PC-9 (cell line): ENCODE measurements at regions not wholly inside any gene's neighbourhood (a gene's known extent, or its start where the extent isn't known, plus 50 kb on each side); places are given as distances from the start of the nearest gene placed in this dataset.
A peak's percentile ranks its signal among the peaks of the same experiment; 100 is the strongest.

Experiments
- BruUV-seq: library from RNA; stranded (reverse); fragments of 400-500 nt; replicated peaks from 2 replicates; lab custom pipeline; 2021; lab: Mats Ljungman, UMichigan
- CTCF ChIA-PET: fragments of 300-600 bp; sonication (Branson Sonifier 250); formaldehyde crosslinking; loops from one replicate; lab custom pipeline; 2022; ENCODE audit warnings: antibody characterized with exemption; lab: Charles Lee
- POLR2A ChIA-PET: fragments of 300-600 bp; sonication (Branson Sonifier 250); formaldehyde crosslinking; loops from one replicate; lab custom pipeline; 2022; ENCODE audit warnings: antibody characterized with exemption; ENCODE audit not compliant: unreplicated experiment; lab: Charles Lee
- DNase-seq, 2 experiments: peaks; one replicate each; pipeline versions ENCODE4 v3.0.0 to v3.0.0-alpha.2; 2015 to 2022; ENCODE audit warnings: mixed read lengths in 1 of 2
- H2AFZ ChIP-seq: fragments of 200-600 bp; sonication (generic); 2 replicates; pipeline ENCODE4 v1.8.1; 2017; ENCODE audit warnings: antibody characterized with exemption
- H3F3A ChIP-seq: fragments of 200-600 bp; sonication (generic); 2 replicates; pipeline ENCODE4 v1.8.1; 2017; ENCODE audit warnings: antibody characterized with exemption, mild to moderate bottlenecking, low read depth; ENCODE audit not compliant: insufficient read depth
- H3K27ac ChIP-seq: fragments of 200-600 bp; sonication (generic); 2 replicates; pipeline ENCODE4 v1.6.1; 2016; ENCODE audit warnings: mixed run types
- H3K27me3 ChIP-seq: fragments of 200-600 bp; sonication (generic); 2 replicates; pipeline ENCODE4 v1.6.1; 2016; ENCODE audit warnings: low read depth, mixed run types; ENCODE audit not compliant: insufficient read depth
- H3K36me3 ChIP-seq: fragments of 200-600 bp; sonication (generic); 2 replicates; pipeline ENCODE4 v1.6.1; 2016; ENCODE audit warnings: low read depth, mixed run types
- H3K4me1 ChIP-seq: fragments of 200-600 bp; sonication (generic); replicated peaks from 2 replicates; pipeline ENCODE4 v1.6.1; 2016; ENCODE audit warnings: mixed run types; ENCODE audit not compliant: insufficient read depth
- H3K4me2 ChIP-seq: fragments of 200-600 bp; sonication (generic); 2 replicates; pipeline ENCODE4 v1.6.1; 2017; ENCODE audit warnings: mixed run types
- H3K4me3 ChIP-seq: fragments of 200-600 bp; sonication (generic); 2 replicates; pipeline ENCODE4 v1.6.1; 2016; ENCODE audit warnings: mixed run types
- H3K79me2 ChIP-seq: fragments of 200-600 bp; sonication (generic); 2 replicates; pipeline ENCODE4 v1.6.1; 2017; ENCODE audit warnings: low read depth, mixed run types
- H3K9me2 ChIP-seq: fragments of 200-600 bp; sonication (generic); 2 replicates; pipeline ENCODE4 v1.8.1; 2017; ENCODE audit warnings: mild to moderate bottlenecking; ENCODE audit not compliant: insufficient read depth
- H3K9me3 ChIP-seq: fragments of 200-600 bp; sonication (generic); 2 replicates; pipeline ENCODE4 v1.8.1; 2016; ENCODE audit warnings: low read depth; ENCODE audit not compliant: insufficient read depth
- H4K20me1 ChIP-seq: fragments of 200-600 bp; sonication (generic); 2 replicates; pipeline ENCODE4 v1.8.1; 2017; ENCODE audit not compliant: insufficient read depth
- CTCF ChIP-seq: fragments of 200-600 bp; sonication (generic); conservative IDR thresholded peaks from 2 replicates; pipeline ENCODE4 v1.6.1; 2017; ENCODE audit warnings: mixed run types, antibody characterized with exemption, mild to moderate bottlenecking, moderate library complexity
- EZH2 ChIP-seq: fragments of 200-600 bp; sonication (generic); IDR thresholded peaks from 2 replicates; pipeline ENCODE4 v1.8.0; 2017; ENCODE audit warnings: antibody characterized with exemption, low read depth
- intact Hi-C: fragments of 100-400 bp; cut with micrococcal nuclease; formaldehyde crosslinking; loops from one replicate; pipeline ENCODE4 v1.10.0; 2022; ENCODE audit not compliant: unreplicated experiment

GRCh38 chr10:90399782-90400181, 458.1 kb downstream of the HTR7 start:
- ChIA-PET POLR2A (no interaction called here), CTCF (no interaction called here)
- TF ChIP-seq EZH2, result no peak
- no peak for TF ChIP-seq CTCF
- DNase-seq, result no peak
- no TSS peak for BruUV-seq
- Histone ChIP-seq H3K27ac (no peak overlapping the region), H2AFZ (no peak overlapping the region), H3F3A (no peaks in the 10 kb centered on the region), H4K20me1 (no peaks in the 10 kb centered on the region), H3K4me1 (no peaks in the 10 kb centered on the region), H3K4me3 (no peak overlapping the region), H3K4me2 (no peak overlapping the region), H3K9me3 (no peaks in the 10 kb centered on the region), H3K36me3 (no peaks in the 10 kb centered on the region), H3K27me3 (no peaks in the 10 kb centered on the region), H3K79me2 (no peaks in the 10 kb centered on the region), H3K9me2 (no peaks in the 10 kb centered on the region)
- intact Hi-C loops, result loop anchor here (10.0 kb wide), 1 partner anchor 85 kb away; no protein-coding TSS in a partner anchor

GRCh38 chr10:90403211-90404000, 454.4 kb downstream of the HTR7 start:
- Histone ChIP-seq H3K36me3 (no peaks in the 10 kb centered on the region), H3K9me3 (no peaks in the 10 kb centered on the region), H3K4me2 (no peak overlapping the region), H3K27me3 (no peaks in the 10 kb centered on the region), H4K20me1 (no peaks in the 10 kb centered on the region), H3K4me3 (no peak overlapping the region), H3K9me2 (no peaks in the 10 kb centered on the region), H2AFZ (no peak overlapping the region), H3F3A (peaks cover 13% of the 10 kb centered on the region; the same call in 1 of the 2 replicates), H3K27ac (no peak overlapping the region), H3K4me1 (peaks cover 16% of the 10 kb centered on the region), H3K79me2 (no peaks in the 10 kb centered on the region)
- BruUV-seq, result no TSS peak
- TF ChIP-seq EZH2, result no peak
- ChIA-PET CTCF (no interaction called here), POLR2A (no interaction called here)
- no peak for DNase-seq
- intact Hi-C loops, result loop anchor here (10.0 kb wide), 1 partner anchor 89 kb away; no protein-coding TSS in a partner anchor

- POLR2A ChIA-PET, result no interaction called here
- Histone ChIP-seq H3K9me2 (no peaks in the 10 kb centered on the region), H3K4me1 (peaks cover 16% of the 10 kb centered on the region), H3K4me3 (no peak overlapping the region), H3K36me3 (no peaks in the 10 kb centered on the region), H3K9me3 (peaks cover 5% of the 10 kb centered on the region; the same call in 1 of the 2 replicates), H3K27ac (no peak overlapping the region), H3K4me2 (peak overlapping the region; percentile 22; the same call in 1 of the 2 replicates), H2AFZ (no peak overlapping the region), H3K27me3 (no peaks in the 10 kb centered on the region), H4K20me1 (no peaks in the 10 kb centered on the region), H3K79me2 (no peaks in the 10 kb centered on the region), H3F3A (peaks cover 13% of the 10 kb centered on the region; the same call in 1 of the 2 replicates)
- TF ChIP-seq CTCF, result no peak
- TF ChIP-seq EZH2, result no peak
- peak; percentile 21 to 76 for DNase-seq
- intact Hi-C loops, result loop anchor here (5.0 to 10.0 kb wide), 4 partner anchors 75 to 185 kb away; no protein-coding TSS in a partner anchor
- CTCF ChIA-PET, result no interaction called here
- no TSS peak for BruUV-seq
These were observed 450.7 kb downstream of the HTR7 start for GRCh38 chr10:90407131-90407530.
